NCI-H1105 (cell line): ENCODE measurements at regions not wholly inside any gene's neighbourhood (a gene's known extent, or its start where the extent isn't known, plus 50 kb on each side); places are given as distances from the start of the nearest gene placed in this dataset.

Experiments used
- DNase-seq: peaks from one replicate; lab custom pipeline; 2025; lab: John Stamatoyannopoulos, UW

- no peak for DNase-seq
These were observed 170.0 kb downstream of the TTLL2 start for GRCh38 chr6:167494698-167495435.

DNA sequence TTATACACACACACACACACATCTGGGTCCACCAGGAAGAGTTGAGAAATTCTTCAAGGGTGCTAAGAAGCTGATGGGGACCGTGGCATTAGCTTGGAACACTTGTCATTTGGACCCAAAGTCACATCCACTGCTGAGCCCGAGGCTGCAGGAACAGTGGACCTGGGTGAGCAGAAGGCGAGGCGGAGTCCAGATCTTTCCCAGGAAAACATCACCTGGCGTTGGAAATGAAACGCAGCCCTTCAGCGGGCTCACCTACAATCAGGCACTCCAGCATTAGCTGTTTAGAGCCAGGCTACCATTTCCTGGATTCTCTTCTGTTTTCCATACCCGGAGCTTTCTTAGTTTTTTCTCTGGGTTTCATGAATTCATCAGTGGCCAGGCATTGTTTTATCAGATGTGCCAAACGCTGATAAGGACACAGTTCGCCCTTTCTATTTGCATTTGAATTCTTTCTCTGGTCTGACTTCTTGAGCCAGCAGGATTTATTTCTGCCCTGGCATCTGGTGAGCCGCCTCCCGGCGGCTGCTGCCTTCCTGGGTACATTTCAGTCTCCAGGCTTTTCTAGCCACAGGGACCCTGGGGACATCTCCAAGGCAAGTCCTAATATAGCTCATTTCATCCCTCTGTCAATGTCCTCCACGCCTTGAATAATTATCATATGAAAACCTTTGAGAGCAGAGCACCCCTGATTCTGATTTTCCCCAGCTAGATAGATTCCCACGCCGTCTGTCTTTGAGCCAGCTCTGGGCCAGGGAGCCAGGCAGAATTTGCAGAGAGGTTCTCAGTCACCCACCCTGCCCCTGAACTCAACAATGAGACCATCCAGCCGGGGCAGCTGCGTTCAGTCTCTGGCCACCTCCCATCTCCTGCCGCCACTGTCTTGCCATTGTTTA lies 170.9 kb downstream of the TTLL2 start:
- DNase-seq, result no peak

GRCh38 chr6:167496707-167497106 lies 171.8 kb downstream of the TTLL2 start:
- no peak for DNase-seq

- DNase-seq, result no peak
These were observed 172.7 kb downstream of the TTLL2 start for GRCh38 chr6:167497428-167498056.

GRCh38 chr6:167499161-167499660 lies 174.3 kb downstream of the TTLL2 start:
- DNase-seq, result no peak

DNA sequence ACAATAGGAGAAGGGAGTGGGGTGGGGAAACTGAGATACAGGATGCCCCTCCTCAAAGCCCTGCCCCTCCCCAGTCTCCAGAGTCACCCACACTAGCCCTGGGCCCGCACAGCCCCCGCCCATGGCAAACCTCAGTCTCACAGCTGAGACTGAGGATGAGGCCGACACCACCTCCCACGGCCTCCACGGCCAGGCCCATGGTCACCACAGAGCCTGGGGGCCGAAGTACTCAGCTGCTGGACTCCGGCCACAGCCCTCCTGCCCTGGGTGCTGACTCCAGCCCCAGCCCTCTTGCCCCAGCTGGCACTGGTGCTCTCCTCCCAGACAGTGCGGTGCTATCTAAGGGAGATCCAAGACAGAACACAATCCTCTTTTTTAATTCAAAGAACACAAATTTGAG lies 176.1 kb downstream of the TTLL2 start:
- no peak for DNase-seq

GRCh38 chr6:167501831-167502385 lies 177.0 kb downstream of the TTLL2 start:
- DNase-seq, result no peak

- DNase-seq, result no peak
These were observed 177.6 kb downstream of the TTLL2 start for GRCh38 chr6:167502471-167502870.

DNA sequence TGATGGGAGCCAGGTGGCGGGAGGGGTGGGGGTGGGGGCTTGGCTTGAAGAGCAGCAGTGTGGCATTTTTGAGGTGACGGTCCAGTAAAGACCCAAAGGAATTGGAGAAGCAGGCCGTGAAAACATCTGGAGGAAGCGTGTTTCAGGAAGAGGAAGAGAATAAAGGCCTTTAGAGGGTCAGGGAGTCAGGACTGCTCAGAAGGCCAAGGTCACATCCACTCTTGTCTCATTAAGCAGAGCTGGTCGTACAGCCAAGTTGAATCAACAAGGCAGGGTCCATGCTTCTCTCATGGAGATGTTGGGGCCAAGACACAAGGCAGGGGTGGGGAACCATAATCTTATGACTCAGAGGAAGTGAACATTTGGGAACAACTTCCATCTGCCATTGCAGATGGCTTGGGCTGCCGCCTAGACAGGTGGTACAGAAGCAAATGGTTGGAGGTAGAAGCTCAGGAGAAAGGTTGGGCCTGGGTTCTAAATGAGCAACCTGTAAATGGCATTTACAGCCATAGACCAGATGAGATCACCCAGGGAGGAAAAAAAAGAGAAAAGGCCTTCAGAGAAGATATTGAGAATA lies 179.6 kb downstream of the TTLL2 start:
- no peak for DNase-seq

- no peak for DNase-seq
These were observed 180.3 kb downstream of the TTLL2 start for GRCh38 chr6:167505199-167505598.

DNA sequence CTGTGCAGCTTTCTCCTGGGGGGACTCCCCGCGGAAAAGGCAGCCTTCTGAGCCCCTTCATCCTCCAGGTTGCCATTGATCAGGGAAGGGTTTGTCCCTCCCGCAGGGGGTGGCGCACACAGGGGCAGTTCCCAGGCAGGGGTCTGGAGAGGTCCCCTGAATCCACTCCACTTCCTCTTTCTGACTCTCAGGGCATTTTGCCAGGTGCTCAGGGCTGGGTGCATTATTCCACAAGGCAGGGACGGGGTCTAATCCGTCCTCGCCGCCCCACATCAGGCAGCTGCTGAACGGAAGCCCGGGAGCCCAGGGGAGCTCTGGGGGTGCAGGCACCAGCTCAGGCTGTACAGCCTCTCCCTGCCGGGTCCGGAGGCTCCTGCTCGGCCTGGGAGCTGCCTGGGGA lies 180.9 kb downstream of the TTLL2 start:
- DNase-seq, result no peak

- DNase-seq, result no peak
These were observed 181.8 kb downstream of the TTLL2 start for GRCh38 chr6:167506443-167507301.

DNA sequence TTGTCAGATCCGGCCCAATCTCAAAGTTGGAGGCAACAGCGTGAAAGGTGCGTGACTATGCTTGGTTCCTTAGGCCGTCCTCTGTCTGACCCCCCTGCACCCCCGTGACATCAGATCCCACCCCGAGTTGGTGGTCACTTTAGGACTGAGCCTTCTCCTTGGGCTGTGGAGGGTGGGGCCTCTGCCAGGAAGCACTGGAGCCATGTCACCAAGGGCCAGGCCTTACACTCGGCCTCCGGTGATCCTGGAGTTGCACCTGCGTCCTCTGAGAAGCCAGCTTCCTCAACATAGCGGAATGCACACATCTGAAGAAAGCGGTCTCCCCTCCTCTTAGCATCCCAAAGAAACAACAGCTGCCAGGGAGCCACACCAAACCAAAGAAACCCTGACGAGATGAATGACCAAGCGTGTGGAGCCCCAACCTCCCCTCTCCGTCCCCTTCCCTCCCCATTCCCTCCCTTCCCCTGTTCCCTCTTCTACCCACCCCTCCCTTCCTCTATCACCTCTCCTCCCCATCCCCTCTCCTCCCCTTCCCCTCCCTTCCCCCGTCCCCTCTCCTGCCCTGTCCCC lies 182.6 kb downstream of the TTLL2 start:
- no peak for DNase-seq

DNA sequence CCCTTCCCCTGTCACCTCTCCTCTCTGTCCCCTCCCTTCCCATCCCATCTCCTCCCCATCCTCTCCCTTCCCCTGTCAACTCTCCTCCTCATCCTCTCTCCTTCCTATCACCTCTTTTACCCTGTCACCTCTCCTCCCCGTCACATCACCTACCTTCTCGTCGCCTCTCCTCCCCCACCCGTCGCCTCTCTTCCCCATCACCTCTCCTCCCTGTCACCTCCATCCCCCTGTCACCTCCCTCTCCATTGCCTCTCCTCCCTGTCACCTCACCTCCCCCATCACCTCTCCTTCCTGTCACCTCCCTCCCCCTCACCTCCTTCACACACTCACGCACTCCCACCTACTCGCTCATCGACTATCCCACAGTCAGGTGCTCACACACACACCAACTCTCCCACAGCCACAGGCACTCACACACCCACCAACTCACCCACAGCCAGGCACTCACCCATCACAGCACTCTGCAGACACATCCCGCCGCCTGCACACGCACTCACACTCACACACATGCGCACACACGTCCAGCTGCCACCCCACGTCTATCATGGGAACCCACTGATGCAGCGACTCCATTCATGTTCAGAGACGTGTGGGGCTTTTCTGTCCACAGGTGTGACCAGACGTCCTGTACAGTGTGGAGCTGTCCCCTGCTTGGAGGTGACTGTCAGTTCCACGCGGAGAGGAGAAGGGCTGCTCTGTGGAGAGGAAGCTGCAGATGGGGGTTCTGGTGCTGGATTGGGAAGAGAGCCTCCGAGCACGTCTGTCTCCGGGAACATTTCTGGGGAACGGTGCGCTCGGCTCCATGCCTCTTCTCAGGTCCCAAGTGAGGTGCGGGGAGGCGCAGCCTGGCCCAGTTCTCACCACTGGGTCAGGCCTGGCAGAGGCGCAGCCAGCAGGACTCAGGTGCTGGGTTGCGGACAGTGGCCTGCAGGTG lies 184.3 kb downstream of the TTLL2 start:
- DNase-seq, result no peak

DNA sequence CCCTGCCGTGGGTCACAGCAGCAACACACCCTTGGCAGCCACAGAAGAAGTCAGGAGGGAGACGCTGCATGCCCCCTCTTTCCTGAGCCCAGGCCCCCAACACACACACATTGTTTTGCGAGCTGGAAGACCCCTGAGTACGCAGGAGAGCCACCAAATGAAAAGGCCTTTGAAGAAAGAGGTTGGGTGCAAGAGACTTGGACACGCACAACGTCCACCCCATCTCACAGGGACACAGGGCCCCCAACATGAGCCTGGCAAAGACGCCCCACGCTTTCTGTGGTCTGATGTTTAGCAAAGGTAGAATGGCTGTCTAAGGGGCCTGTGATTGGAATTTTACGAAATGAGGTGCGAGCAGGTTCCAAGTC lies 185.0 kb downstream of the TTLL2 start:
- no peak for DNase-seq

DNA sequence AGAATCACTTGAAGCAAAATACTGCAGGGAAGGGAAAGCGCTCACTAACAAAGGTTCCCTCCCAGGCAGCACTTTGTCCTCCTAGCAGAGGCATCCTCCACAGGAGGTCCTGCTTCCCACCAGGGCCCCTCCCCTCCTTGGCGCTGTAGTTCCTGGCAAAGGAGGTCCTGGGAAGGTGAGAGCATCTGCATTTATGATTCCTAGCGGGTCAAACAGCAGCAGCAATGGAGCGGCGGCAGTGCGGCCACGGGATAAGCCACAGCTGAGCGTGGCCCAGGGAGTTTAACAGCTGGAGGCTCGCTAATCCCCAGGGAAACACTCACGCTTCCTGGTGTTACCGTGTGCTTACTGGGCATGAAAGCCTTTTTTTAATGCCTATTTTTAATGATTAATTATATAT lies 185.8 kb downstream of the TTLL2 start:
- no peak for DNase-seq

DNA sequence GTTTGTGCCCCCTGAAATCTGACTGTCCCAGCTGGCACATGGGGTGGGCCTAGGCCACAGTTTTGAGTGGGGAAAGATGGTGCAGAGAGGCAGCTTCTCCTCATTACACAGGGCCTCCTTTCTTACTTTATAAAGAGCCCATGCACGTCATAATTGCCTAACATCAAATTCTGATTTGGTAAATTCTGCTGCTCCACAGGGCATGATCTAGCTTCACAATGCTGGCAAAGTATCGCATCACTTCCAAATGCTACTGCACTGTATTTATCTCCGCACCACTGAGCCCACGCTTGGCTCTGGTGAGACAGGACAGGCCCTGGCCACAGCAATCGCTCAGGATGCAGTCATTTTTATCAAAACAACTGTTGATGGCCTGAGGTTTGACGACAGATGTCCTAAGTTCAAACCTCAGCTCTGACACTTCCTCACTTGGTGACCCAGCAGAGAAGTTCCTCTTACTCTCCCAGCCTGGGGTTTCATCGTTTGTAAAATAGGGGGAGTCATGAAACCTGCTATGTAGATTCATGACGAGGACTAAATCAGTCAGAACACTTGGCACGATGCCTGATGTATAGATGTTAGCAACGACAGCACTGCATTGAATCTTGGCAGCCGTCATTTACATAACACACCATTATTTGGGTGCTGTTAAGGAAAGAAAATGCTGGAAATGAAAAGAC lies 187.9 kb downstream of the TTLL2 start:
- no peak for DNase-seq

DNA sequence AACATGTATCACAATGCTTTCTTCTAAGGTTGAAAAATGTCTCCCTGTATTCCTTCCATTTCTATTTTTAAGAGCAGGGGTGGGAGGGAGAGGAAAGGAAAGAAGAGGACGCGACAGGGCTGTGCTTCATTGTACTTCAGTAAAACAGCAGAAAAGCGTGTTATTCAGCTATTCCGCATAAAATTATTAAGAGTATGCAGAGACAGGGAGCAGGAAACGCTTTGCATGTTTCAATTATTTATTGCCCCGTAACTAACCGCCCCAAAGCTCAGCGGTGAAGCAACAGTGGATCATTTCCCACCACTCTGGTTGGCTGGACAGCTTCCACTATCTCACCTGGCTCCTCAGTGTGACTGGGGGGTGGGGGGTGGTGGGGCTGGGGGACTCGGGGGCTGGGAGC lies 188.9 kb downstream of the TTLL2 start:
- DNase-seq, result no peak

- DNase-seq, result no peak
These were observed 189.6 kb downstream of the TTLL2 start for GRCh38 chr6:167514524-167514923.
